Ascending aorta (tissue), 2 donors: ENCODE measurements at regions not wholly inside any gene's neighbourhood (a gene's known extent, or its start where the extent isn't known, plus 50 kb on each side); places are given as distances from the start of the nearest gene placed in this dataset.

Experiments
- DNase-seq, 2 donors: peaks; one replicate each; pipeline ENCODE4 v3.0.0-alpha.2; 2019; ENCODE audit warnings: low spot score in 2 of 2
- H3K27ac ChIP-seq, 2 donors: fragments of 200-600 bp; sonication (generic); one replicate each; pipeline ENCODE4 v1.5.1; 2016 to 2017; ENCODE audit warnings: mild to moderate bottlenecking in 1 of 2
- H3K27me3 ChIP-seq: fragments of 200-600 bp; sonication (generic); one replicate; pipeline ENCODE4 v1.5.1; 2017
- H3K36me3 ChIP-seq, 2 donors: fragments of 200-600 bp; sonication (generic); one replicate each; pipeline ENCODE4 v1.5.1; 2016
- H3K4me1 ChIP-seq, 2 donors: fragments of 200-600 bp; sonication (generic); one replicate each; pipeline ENCODE4 v1.5.1; 2016 to 2017; ENCODE audit warnings: mild to moderate bottlenecking in 1 of 2
- H3K4me3 ChIP-seq, 2 donors: fragments of 200-600 bp; sonication (generic); one replicate each; pipeline ENCODE4 v1.5.1; 2016 to 2017; ENCODE audit warnings: mild to moderate bottlenecking in 1 of 2
- H3K9me3 ChIP-seq, 2 donors: fragments of 200-600 bp; sonication (generic); one replicate each; pipeline ENCODE4 v1.5.1; 2016
- CTCF ChIP-seq, 3 experiments: fragments of 200-600 bp in 2 of 3; fragments of 450-650 bp in 1 of 3; sonication (generic) in 2 of 3; IDR thresholded peaks; one replicate each; pipeline ENCODE4 v1.5.1; 2016 to 2019; ENCODE audit warnings: antibody characterized with exemption in 3 of 3, mild to moderate bottlenecking in 1 of 3, moderate library complexity in 1 of 3
- intact Hi-C: fragments of 100-400 bp; cut with DNase I; formaldehyde crosslinking; loops from one replicate; pipeline ENCODE4 v1.15.1; 2023

- intact Hi-C loops = no loop called here
- no peak for DNase-seq
- TF ChIP-seq CTCF (IDR thresholded peaks at IDR 0.05) = no peak
- no peak overlapping the region for H3K4me3 ChIP-seq
- H3K36me3 ChIP-seq = no peaks in the 10 kb centered on the region
- H3K27ac ChIP-seq = no peak overlapping the region
- H3K9me3 ChIP-seq = no peaks in the 10 kb centered on the region
- no peaks in the 10 kb centered on the region for H3K27me3 ChIP-seq
- H3K4me1 ChIP-seq = no peaks in the 10 kb centered on the region
Measured at GRCh38 chr2:48187503-48187902, 127.0 kb upstream of the FOXN2 start.

GRCh38 chr2:48189552-48190228 lies 124.8 kb upstream of the FOXN2 start:
- Histone ChIP-seq H3K4me3 (no peak overlapping the region), H3K36me3 (no peaks in the 10 kb centered on the region), H3K27me3 (no peaks in the 10 kb centered on the region), H3K27ac (no peak overlapping the region), H3K9me3 (no peaks in the 10 kb centered on the region), H3K4me1 (no peaks in the 10 kb centered on the region)
- intact Hi-C loops = no loop called here
- TF ChIP-seq CTCF (IDR thresholded peaks at IDR 0.05) = no peak
- no peak for DNase-seq

- TF ChIP-seq CTCF (IDR thresholded peaks at IDR 0.05) = no peak
- no peak for DNase-seq
- H3K36me3 ChIP-seq = no peaks in the 10 kb centered on the region
- no peaks in the 10 kb centered on the region for H3K9me3 ChIP-seq
- no peaks in the 10 kb centered on the region for H3K27me3 ChIP-seq
- no peak overlapping the region for H3K27ac ChIP-seq
- intact Hi-C loops = no loop called here
- H3K4me3 ChIP-seq = no peak overlapping the region
- no peaks in the 10 kb centered on the region for H3K4me1 ChIP-seq
Measured at GRCh38 chr2:48190230-48190629, 124.3 kb upstream of the FOXN2 start.

GRCh38 chr2:48194641-48195040 lies 119.8 kb upstream of the FOXN2 start:
- no peaks in the 10 kb centered on the region for H3K9me3 ChIP-seq
- H3K36me3 ChIP-seq = no peaks in the 10 kb centered on the region
- intact Hi-C loops = no loop called here
- H3K27ac ChIP-seq = no peak overlapping the region
- no peaks in the 10 kb centered on the region for H3K4me1 ChIP-seq
- TF ChIP-seq CTCF (IDR thresholded peaks at IDR 0.05) = no peak
- no peaks in the 10 kb centered on the region for H3K27me3 ChIP-seq
- no peak overlapping the region for H3K4me3 ChIP-seq
- DNase-seq = no peak

- H3K9me3 ChIP-seq = no peaks in the 10 kb centered on the region
- no peak for TF ChIP-seq CTCF (IDR thresholded peaks at IDR 0.05)
- no peaks in the 10 kb centered on the region for H3K27me3 ChIP-seq
- no peak for DNase-seq
- intact Hi-C loops = no loop called here
- no peaks in the 10 kb centered on the region for H3K36me3 ChIP-seq
- no peaks in the 10 kb centered on the region for H3K4me1 ChIP-seq
- no peak overlapping the region for H3K27ac ChIP-seq
- no peak overlapping the region for H3K4me3 ChIP-seq
Measured at GRCh38 chr2:48195169-48195568, 119.3 kb upstream of the FOXN2 start.

GRCh38 chr2:48197618-48198017 lies 116.9 kb upstream of the FOXN2 start:
- Histone ChIP-seq H3K27ac (no peak overlapping the region), H3K36me3 (no peaks in the 10 kb centered on the region), H3K4me3 (no peak overlapping the region), H3K4me1 (no peaks in the 10 kb centered on the region), H3K9me3 (no peaks in the 10 kb centered on the region), H3K27me3 (no peaks in the 10 kb centered on the region)
- no peak for DNase-seq
- TF ChIP-seq CTCF (IDR thresholded peaks at IDR 0.05) = no peak
- intact Hi-C loops = no loop called here
